SK-N-SH treated with all-trans-retinoic acid at 6 μM for 48 hours (cell line): ENCODE measurements at regions not wholly inside any gene's neighbourhood (a gene's known extent, or its start where the extent isn't known, plus 50 kb on each side); places are given as distances from the start of the nearest gene placed in this dataset.

ENCODE experiments used
- ATAC-seq: fragments of 200-7000 bp; cut with Tn5 transposase; 3 replicates; pipeline ENCODE4 v1.9.1; 2020; ENCODE audit warnings: mild to moderate bottlenecking, moderate library complexity
- ARNTL ChIP-seq: fragments of 450-650 bp; formaldehyde crosslinking; IDR thresholded peaks from 2 replicates; pipeline ENCODE4 v1.5.0; 2020; ENCODE audit warnings: low read depth, mild to moderate bottlenecking, moderate library complexity, borderline replicate concordance
- BACH2 ChIP-seq: fragments of 250-450 bp; sonication (Bioruptor Pico); IDR thresholded peaks from 2 replicates; pipeline ENCODE4 v1.9.0; 2021; ENCODE audit warnings: mild to moderate bottlenecking, borderline replicate concordance
- CSDC2 ChIP-seq: fragments of 250-450 bp; sonication (Bioruptor Pico); IDR thresholded peaks from 2 replicates; pipeline ENCODE4 v1.5.0; 2020; ENCODE audit warnings: mild to moderate bottlenecking, moderate library complexity
- ESRRG ChIP-seq: fragments of 250-450 bp; sonication (Bioruptor Pico); IDR thresholded peaks from 2 replicates; pipeline ENCODE4 v1.6.1; 2021; ENCODE audit warnings: mild to moderate bottlenecking
- GLIS3 ChIP-seq: fragments of 250-450 bp; sonication (Bioruptor Pico); IDR thresholded peaks from 2 replicates; pipeline ENCODE4 v1.5.0; 2020; ENCODE audit warnings: mild to moderate bottlenecking, moderate library complexity
- ISL1 ChIP-seq: fragments of 250-450 bp; sonication (Bioruptor Pico); IDR thresholded peaks from 2 replicates; pipeline ENCODE4 v2.1.2; 2022; ENCODE audit warnings: mild to moderate bottlenecking, moderate library complexity
- OSR1 ChIP-seq: fragments of 250-450 bp; sonication (Bioruptor Pico); IDR thresholded peaks from 2 replicates; pipeline ENCODE4 v1.8.0; 2022; ENCODE audit warnings: moderate library complexity, mild to moderate bottlenecking, inconsistent platforms
- PPARA ChIP-seq: fragments of 250-450 bp; sonication (Bioruptor Pico); IDR thresholded peaks from 2 replicates; pipeline ENCODE4 v1.5.0; 2020; ENCODE audit warnings: mild to moderate bottlenecking, borderline replicate concordance
- RARB ChIP-seq: fragments of 250-450 bp; sonication (Bioruptor Pico); IDR thresholded peaks from 2 replicates; pipeline ENCODE4 v1.8.0; 2021; ENCODE audit warnings: mild to moderate bottlenecking, moderate library complexity
- SNAI2 ChIP-seq: fragments of 250-450 bp; sonication (Bioruptor Pico); IDR thresholded peaks from 2 replicates; pipeline ENCODE4 v1.5.0; 2020; ENCODE audit warnings: mild to moderate bottlenecking, moderate library complexity
- TCF4 ChIP-seq: fragments of 250-450 bp; sonication (Bioruptor Pico); IDR thresholded peaks from 2 replicates; pipeline ENCODE4 v1.8.0; 2021; ENCODE audit warnings: mild to moderate bottlenecking, moderate library complexity, borderline replicate concordance
- TOX ChIP-seq: fragments of 250-450 bp; sonication (Bioruptor Pico); IDR thresholded peaks from 2 replicates; pipeline ENCODE4 v1.8.0; 2021; ENCODE audit warnings: mild to moderate bottlenecking, moderate library complexity, borderline replicate concordance
- ZC3H10 ChIP-seq: fragments of 250-450 bp; sonication (Bioruptor Pico); IDR thresholded peaks from 2 replicates; pipeline ENCODE4 v1.5.1; 2021; ENCODE audit warnings: mild to moderate bottlenecking, moderate library complexity
- ZFP3 ChIP-seq: fragments of 250-450 bp; sonication (Bioruptor Pico); IDR thresholded peaks from 2 replicates; pipeline ENCODE4 v1.5.0; 2020; ENCODE audit warnings: mild to moderate bottlenecking, moderate library complexity
- ZFP30 ChIP-seq: fragments of 450-650 bp; formaldehyde crosslinking; IDR thresholded peaks from 2 replicates; pipeline ENCODE4 v1.5.0; 2022; ENCODE audit warnings: mild to moderate bottlenecking, moderate library complexity
- ZNF565 ChIP-seq: fragments of 450-650 bp; formaldehyde crosslinking; conservative IDR thresholded peaks from 2 replicates; pipeline ENCODE4 v1.5.0; 2020; ENCODE audit warnings: low read depth, mild to moderate bottlenecking, moderate library complexity
- ZNF70 ChIP-seq: fragments of 450-650 bp; formaldehyde crosslinking; IDR thresholded peaks from 2 replicates; pipeline ENCODE4 v1.5.0; 2020; ENCODE audit warnings: mild to moderate bottlenecking, moderate library complexity
- ZNF8 ChIP-seq: fragments of 450-650 bp; formaldehyde crosslinking; IDR thresholded peaks from 2 replicates; pipeline ENCODE4 v1.5.0; 2020; ENCODE audit warnings: mild to moderate bottlenecking, moderate library complexity
- TF ChIP-seq, protein P1 (sequence below): fragments of 250-450 bp; sonication (Bioruptor Pico); IDR thresholded peaks from 2 replicates; pipeline ENCODE4 v1.5.0; 2020; ENCODE audit warnings: mild to moderate bottlenecking, moderate library complexity
- TF ChIP-seq, protein P2 (sequence below): fragments of 250-450 bp; sonication (Bioruptor Pico); IDR thresholded peaks from 2 replicates; pipeline ENCODE4 v1.8.0; 2020; ENCODE audit warnings: mild to moderate bottlenecking, moderate library complexity, borderline replicate concordance
- TF ChIP-seq, protein P3 (sequence below): fragments of 250-450 bp; sonication (Bioruptor Pico); IDR thresholded peaks from 2 replicates; pipeline ENCODE4 v1.5.1; 2021; ENCODE audit warnings: mild to moderate bottlenecking, moderate library complexity
- TF ChIP-seq, protein P4 (sequence below): fragments of 250-450 bp; sonication (Bioruptor Pico); IDR thresholded peaks from 2 replicates; pipeline ENCODE4 v1.8.0; 2021; ENCODE audit warnings: low read depth, mild to moderate bottlenecking, moderate library complexity, borderline replicate concordance
- TF ChIP-seq, protein P5 (sequence below): fragments of 250-450 bp; sonication (Bioruptor Pico); IDR thresholded peaks from 2 replicates; pipeline ENCODE4 v1.5.1; 2020; ENCODE audit warnings: low read depth, mild to moderate bottlenecking, moderate library complexity

DNA sequence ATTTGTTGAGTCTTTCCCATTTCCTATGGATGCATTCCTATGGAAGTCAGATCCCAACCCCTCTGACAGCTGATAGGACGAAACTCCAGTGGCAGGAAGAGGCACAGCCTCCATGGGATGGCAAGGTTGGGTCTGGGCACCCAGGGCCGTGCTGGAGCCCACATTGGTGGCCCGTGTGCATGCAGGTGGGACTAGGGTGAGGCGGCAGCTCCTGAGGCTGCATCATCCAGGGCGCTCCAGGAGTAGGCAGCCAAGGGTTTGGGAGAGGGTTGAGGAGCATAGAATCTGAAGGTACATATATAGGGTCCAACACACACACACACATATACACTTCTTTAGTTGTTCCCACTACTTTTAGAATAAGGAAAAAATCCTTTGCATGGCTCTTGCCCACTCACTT is 81.4 kb upstream of the BMPER start:
- TF ChIP-seq PPARA (no peak), ZFP30 (CRISPR knock-in tag) (no peak), ZNF8 (CRISPR knock-in tag) (no peak), ARNTL (CRISPR knock-in tag) (no peak), GLIS3 (CRISPR knock-in tag) (no peak), RARB (CRISPR knock-in tag) (no peak), ESRRG (CRISPR knock-in tag) (no peak), ZNF565 (CRISPR knock-in tag) (no peak), BACH2 (CRISPR knock-in tag) (no peak), TCF4 (no peak), ISL1 (CRISPR knock-in tag) (no peak), ZNF70 (CRISPR knock-in tag) (no peak), ZFP3 (CRISPR knock-in tag) (no peak), SNAI2 (CRISPR knock-in tag) (no peak), OSR1 (CRISPR knock-in tag) (no peak)
- TF ChIP-seq, protein P1, sequence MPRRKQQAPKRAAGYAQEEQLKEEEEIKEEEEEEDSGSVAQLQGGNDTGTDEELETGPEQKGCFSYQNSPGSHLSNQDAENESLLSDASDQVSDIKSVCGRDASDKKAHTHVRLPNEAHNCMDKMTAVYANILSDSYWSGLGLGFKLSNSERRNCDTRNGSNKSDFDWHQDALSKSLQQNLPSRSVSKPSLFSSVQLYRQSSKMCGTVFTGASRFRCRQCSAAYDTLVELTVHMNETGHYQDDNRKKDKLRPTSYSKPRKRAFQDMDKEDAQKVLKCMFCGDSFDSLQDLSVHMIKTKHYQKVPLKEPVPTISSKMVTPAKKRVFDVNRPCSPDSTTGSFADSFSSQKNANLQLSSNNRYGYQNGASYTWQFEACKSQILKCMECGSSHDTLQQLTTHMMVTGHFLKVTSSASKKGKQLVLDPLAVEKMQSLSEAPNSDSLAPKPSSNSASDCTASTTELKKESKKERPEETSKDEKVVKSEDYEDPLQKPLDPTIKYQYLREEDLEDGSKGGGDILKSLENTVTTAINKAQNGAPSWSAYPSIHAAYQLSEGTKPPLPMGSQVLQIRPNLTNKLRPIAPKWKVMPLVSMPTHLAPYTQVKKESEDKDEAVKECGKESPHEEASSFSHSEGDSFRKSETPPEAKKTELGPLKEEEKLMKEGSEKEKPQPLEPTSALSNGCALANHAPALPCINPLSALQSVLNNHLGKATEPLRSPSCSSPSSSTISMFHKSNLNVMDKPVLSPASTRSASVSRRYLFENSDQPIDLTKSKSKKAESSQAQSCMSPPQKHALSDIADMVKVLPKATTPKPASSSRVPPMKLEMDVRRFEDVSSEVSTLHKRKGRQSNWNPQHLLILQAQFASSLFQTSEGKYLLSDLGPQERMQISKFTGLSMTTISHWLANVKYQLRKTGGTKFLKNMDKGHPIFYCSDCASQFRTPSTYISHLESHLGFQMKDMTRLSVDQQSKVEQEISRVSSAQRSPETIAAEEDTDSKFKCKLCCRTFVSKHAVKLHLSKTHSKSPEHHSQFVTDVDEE (CRISPR knock-in tag), result no peak
- TF ChIP-seq, protein P2, sequence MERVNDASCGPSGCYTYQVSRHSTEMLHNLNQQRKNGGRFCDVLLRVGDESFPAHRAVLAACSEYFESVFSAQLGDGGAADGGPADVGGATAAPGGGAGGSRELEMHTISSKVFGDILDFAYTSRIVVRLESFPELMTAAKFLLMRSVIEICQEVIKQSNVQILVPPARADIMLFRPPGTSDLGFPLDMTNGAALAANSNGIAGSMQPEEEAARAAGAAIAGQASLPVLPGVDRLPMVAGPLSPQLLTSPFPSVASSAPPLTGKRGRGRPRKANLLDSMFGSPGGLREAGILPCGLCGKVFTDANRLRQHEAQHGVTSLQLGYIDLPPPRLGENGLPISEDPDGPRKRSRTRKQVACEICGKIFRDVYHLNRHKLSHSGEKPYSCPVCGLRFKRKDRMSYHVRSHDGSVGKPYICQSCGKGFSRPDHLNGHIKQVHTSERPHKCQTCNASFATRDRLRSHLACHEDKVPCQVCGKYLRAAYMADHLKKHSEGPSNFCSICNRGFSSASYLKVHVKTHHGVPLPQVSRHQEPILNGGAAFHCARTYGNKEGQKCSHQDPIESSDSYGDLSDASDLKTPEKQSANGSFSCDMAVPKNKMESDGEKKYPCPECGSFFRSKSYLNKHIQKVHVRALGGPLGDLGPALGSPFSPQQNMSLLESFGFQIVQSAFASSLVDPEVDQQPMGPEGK (CRISPR knock-in tag), result no peak
- TF ChIP-seq, protein P3, sequence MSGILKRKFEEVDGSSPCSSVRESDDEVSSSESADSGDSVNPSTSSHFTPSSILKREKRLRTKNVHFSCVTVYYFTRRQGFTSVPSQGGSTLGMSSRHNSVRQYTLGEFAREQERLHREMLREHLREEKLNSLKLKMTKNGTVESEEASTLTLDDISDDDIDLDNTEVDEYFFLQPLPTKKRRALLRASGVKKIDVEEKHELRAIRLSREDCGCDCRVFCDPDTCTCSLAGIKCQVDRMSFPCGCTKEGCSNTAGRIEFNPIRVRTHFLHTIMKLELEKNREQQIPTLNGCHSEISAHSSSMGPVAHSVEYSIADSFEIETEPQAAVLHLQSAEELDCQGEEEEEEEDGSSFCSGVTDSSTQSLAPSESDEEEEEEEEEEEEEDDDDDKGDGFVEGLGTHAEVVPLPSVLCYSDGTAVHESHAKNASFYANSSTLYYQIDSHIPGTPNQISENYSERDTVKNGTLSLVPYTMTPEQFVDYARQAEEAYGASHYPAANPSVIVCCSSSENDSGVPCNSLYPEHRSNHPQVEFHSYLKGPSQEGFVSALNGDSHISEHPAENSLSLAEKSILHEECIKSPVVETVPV (CRISPR knock-in tag), result no peak
- TF ChIP-seq, protein P4, sequence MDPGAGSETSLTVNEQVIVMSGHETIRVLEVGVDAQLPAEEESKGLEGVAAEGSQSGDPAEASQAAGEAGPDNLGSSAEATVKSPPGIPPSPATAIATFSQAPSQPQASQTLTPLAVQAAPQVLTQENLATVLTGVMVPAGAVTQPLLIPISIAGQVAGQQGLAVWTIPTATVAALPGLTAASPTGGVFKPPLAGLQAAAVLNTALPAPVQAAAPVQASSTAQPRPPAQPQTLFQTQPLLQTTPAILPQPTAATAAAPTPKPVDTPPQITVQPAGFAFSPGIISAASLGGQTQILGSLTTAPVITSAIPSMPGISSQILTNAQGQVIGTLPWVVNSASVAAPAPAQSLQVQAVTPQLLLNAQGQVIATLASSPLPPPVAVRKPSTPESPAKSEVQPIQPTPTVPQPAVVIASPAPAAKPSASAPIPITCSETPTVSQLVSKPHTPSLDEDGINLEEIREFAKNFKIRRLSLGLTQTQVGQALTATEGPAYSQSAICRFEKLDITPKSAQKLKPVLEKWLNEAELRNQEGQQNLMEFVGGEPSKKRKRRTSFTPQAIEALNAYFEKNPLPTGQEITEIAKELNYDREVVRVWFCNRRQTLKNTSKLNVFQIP, result no peak
- no peak for ATAC-seq

DNA sequence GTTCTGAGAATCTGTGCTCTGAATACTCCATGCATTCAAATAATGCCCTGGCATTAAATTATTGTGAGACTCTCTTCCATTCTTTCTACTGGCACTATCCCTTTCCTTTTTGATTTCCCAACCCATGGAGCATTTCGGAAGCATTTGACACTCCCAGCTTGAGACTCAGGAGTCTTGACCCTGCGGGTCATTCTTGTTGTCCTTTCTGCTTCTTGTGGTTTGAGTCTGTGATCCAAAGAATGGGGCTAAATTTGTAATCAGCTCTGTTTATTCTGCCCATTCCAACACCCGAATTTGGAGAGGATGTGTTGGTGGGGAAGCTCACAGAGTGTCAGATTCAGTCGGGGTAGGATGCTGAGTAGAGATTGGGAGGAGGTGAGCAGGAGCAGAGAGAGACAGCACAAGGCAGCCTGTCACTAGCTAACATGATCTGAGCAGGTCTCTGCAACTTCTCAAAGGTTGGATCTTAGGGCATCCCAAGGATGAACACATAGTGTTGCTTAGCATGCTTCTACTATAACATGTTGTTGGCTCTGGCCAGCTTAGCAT is 80.4 kb upstream of the BMPER start:
- ATAC-seq, result peak; percentile 34; the same call in 2 of the 3 replicates
- TF ChIP-seq SNAI2 (CRISPR knock-in tag) (no peak), BACH2 (CRISPR knock-in tag) (no peak), ZNF8 (CRISPR knock-in tag) (no peak), ZC3H10 (CRISPR knock-in tag) (no peak), CSDC2 (CRISPR knock-in tag) (no peak), TOX (no peak), ESRRG (CRISPR knock-in tag) (no peak), ZFP3 (CRISPR knock-in tag) (no peak), ZFP30 (CRISPR knock-in tag) (no peak), GLIS3 (CRISPR knock-in tag) (no peak), RARB (CRISPR knock-in tag) (no peak), OSR1 (CRISPR knock-in tag) (no peak), ZNF70 (CRISPR knock-in tag) (no peak), ISL1 (CRISPR knock-in tag) (no peak), TCF4 (no peak)
- TF ChIP-seq, protein P2 (CRISPR knock-in tag), result no peak
- TF ChIP-seq, protein P1 (CRISPR knock-in tag), result no peak
- TF ChIP-seq, protein P5, sequence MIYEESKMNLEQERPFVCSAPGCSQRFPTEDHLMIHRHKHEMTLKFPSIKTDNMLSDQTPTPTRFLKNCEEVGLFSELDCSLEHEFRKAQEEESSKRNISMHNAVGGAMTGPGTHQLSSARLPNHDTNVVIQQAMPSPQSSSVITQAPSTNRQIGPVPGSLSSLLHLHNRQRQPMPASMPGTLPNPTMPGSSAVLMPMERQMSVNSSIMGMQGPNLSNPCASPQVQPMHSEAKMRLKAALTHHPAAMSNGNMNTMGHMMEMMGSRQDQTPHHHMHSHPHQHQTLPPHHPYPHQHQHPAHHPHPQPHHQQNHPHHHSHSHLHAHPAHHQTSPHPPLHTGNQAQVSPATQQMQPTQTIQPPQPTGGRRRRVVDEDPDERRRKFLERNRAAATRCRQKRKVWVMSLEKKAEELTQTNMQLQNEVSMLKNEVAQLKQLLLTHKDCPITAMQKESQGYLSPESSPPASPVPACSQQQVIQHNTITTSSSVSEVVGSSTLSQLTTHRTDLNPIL (CRISPR knock-in tag), result no peak
- TF ChIP-seq, protein P3 (CRISPR knock-in tag), result no peak
